Lower leg skin (tissue), 4 donors: ENCODE measurements at regions not wholly inside any gene's neighbourhood (a gene's known extent, or its start where the extent isn't known, plus 50 kb on each side); places are given as distances from the start of the nearest gene placed in this dataset.

Source experiments
- DNase-seq, 2 donors: peaks; one replicate each; pipeline ENCODE4 v3.0.0-alpha.2; 2019; ENCODE audit warnings: low spot score in 2 of 2
- H3K4me3 ChIP-seq: fragments of 200-600 bp; sonication (generic); 2 replicates; pipeline ENCODE4 v1.5.1; 2017; ENCODE audit warnings: mild to moderate bottlenecking, low read depth; ENCODE audit not compliant: poor library complexity, severe bottlenecking
- CTCF ChIP-seq, 3 donors: fragments of 450-650 bp; IDR thresholded peaks; one replicate each; pipeline ENCODE4 v1.5.1; 2016; ENCODE audit warnings: antibody characterized with exemption in 3 of 3, mild to moderate bottlenecking in 3 of 3, moderate library complexity in 2 of 3
- POLR2A ChIP-seq, 2 donors: fragments of 450-650 bp; IDR thresholded peaks; one replicate each; pipeline ENCODE4 v1.6.1; 2016 to 2017; ENCODE audit warnings: antibody characterized with exemption in 2 of 2, mild to moderate bottlenecking in 1 of 2, moderate library complexity in 1 of 2
- WGBS, 2 donors: methylation state at CpG; one replicate each; pipeline ENCODE4 v1.1.5; 2018; 5-methylcytosine and 5-hydroxymethylcytosine counted together
- intact Hi-C: fragments of 100-400 bp; cut with DNase I; formaldehyde crosslinking; loops from one replicate; pipeline ENCODE4 v1.15.0; 2023; ENCODE audit warnings: low total_unique reads

GRCh38 chr5:175800656-175801081 is 70.7 kb upstream of the CPLX2 start:
- no peak for DNase-seq
- intact Hi-C loops: no loop called here
- no peak overlapping the region for H3K4me3 ChIP-seq
- no peak for TF ChIP-seq CTCF (IDR thresholded peaks at IDR 0.05)
- no peak for TF ChIP-seq POLR2A (IDR thresholded peaks at IDR 0.05)
- WGBS, 2 donors: 55 to 61% methylated on average over 5 of the region's 5 CpGs

- no peak for TF ChIP-seq CTCF (IDR thresholded peaks at IDR 0.05)
- TF ChIP-seq POLR2A (IDR thresholded peaks at IDR 0.05): no peak
- 32 to 33% methylated on average over 8 of the region's 8 CpGs for WGBS, 2 donors
- H3K4me3 ChIP-seq: no peak overlapping the region
- DNase-seq: no peak
- intact Hi-C loops: no loop called here
These were observed 69.0 kb upstream of the CPLX2 start for GRCh38 chr5:175802361-175802760.

GRCh38 chr5:175803254-175803653 is 68.1 kb upstream of the CPLX2 start:
- no peak overlapping the region for H3K4me3 ChIP-seq
- intact Hi-C loops: no loop called here
- DNase-seq: no peak
- TF ChIP-seq POLR2A (IDR thresholded peaks at IDR 0.05): no peak
- 74 to 79% methylated on average over 5 of the region's 5 CpGs for WGBS, 2 donors

GRCh38 chr5:175803736-175804454 is 67.5 kb upstream of the CPLX2 start:
- intact Hi-C loops: no loop called here
- DNase-seq: no peak
- no peak overlapping the region for H3K4me3 ChIP-seq
- TF ChIP-seq CTCF (IDR thresholded peaks at IDR 0.05) (no peak), POLR2A (IDR thresholded peaks at IDR 0.05) (no peak)
- 63 to 66% methylated on average over 8 of the region's 8 CpGs for WGBS, 2 donors

- 70 to 73% methylated on average over 11 to 12 of the region's 12 CpGs for whole genome bisulfite sequencing, 2 donors
- TF ChIP-seq CTCF (IDR thresholded peaks at IDR 0.05) (no peak), POLR2A (IDR thresholded peaks at IDR 0.05) (no peak)
- intact Hi-C loops: no loop called here
- no peak for DNase-seq
- no peak overlapping the region for H3K4me3 ChIP-seq
These were observed 65.9 kb upstream of the CPLX2 start for GRCh38 chr5:175805256-175806011.

GRCh38 chr5:175808711-175809110 is 62.7 kb upstream of the CPLX2 start:
- DNase-seq: no peak
- H3K4me3 ChIP-seq: no peak overlapping the region
- intact Hi-C loops: no loop called here
- TF ChIP-seq CTCF (IDR thresholded peaks at IDR 0.05) (no peak), POLR2A (IDR thresholded peaks at IDR 0.05) (no peak)
- WGBS, 2 donors: 76 to 93% methylated on average over 6 of the region's 6 CpGs
